NCI-H748 (cell line): ENCODE measurements at regions not wholly inside any gene's neighbourhood (a gene's known extent, or its start where the extent isn't known, plus 50 kb on each side); places are given as distances from the start of the nearest gene placed in this dataset.
A peak's percentile ranks its signal among the peaks of the same experiment; 100 is the strongest.

Experiments
- DNase-seq: peaks from one replicate; lab custom pipeline; 2025; ENCODE audit not compliant: unreplicated experiment; lab: John Stamatoyannopoulos, UW

- no peak for DNase-seq
Observed at GRCh38 chr11:127390465-127390864, 389.9 kb upstream of the KIRREL3 start.

DNA sequence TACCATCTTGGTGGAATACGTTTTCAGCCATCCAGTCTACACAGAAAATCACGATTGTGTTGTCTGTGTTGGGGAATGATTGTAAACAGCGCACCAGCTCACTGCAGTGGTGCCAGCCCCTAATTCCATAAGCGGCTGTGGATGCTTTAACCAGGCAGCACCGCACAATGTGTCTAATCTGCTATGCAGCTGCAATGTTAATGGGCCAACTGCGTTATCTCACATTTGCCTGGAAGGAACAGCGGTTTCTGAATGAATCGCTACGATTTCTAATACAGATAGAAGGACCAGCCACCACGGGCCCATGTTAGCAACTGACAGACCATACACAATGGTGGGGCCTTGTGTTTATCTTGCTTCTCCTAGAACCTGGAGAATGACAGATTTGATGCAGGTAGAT, 384.5 kb upstream of the KIRREL3 start:
- no peak for DNase-seq

DNA sequence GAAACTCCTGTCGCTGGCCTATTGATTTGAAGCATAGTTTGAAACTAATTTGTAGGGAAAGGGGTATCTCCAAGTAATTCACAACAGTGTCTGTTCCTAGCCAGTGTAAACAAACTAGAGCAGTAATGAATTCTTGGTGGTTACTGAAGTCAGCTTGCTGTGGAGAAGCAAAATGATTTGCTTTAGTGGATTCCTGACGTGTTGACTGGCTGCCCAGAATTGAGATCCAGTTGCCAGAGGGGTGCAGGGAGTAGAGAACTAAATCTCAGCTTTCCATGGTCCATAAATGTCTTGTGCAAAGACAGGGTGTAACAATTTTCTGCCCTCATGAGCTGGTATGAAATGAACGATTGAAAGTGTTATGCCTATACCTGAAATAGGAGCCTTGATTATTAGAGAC, 382.5 kb upstream of the KIRREL3 start:
- no peak for DNase-seq

DNA sequence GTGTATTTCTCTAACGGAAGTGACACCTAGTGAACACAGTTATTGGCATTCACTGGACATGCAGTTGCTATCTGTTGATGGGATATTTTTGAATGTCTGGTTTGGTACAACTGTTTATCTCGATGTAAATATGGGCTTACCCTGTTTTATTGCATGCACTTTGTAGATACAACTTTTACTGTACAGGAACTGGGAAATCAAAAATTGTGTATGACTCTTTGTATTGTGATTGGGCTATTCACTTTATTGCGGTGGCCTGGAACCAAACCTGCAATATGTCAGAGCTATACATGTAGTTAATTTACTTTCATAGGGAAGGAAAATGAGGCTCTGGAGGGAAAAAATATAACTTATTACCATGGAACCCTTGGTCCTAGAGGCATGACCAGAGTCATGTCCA, 380.7 kb upstream of the KIRREL3 start:
- no peak for DNase-seq

GRCh38 chr11:127379686-127380085, 379.1 kb upstream of the KIRREL3 start:
- DNase-seq: no peak

- no peak for DNase-seq
Observed at GRCh38 chr11:127376301-127376700, 375.7 kb upstream of the KIRREL3 start.

- no peak for DNase-seq
Observed at GRCh38 chr11:127369356-127369755, 368.8 kb upstream of the KIRREL3 start.

DNA sequence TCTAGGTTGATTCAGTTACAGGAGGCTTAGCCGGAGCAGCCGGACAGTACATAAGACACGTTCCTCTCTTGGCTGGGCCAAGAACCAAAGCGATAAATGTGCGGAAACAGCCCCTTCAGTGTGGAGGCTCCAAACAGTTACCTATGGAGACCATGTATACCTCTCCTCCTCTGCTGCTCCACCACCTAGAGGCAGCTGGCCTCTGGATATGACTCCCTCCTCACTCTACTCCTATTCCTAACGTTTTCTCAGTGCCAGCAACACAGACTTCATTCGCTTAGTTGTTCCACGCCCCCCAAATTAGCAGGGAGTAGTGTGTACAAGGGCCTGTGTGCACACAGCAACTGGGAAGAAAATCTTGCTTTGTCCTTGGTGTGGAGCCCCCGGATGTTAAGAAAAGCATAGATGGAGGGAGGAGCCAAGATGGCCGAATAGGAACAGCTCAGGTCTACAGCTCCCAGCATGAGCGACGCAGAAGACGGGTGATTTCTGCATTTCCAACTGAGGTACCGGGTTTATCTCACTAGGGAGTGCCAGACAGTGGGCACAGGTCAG, 362.3 kb upstream of the KIRREL3 start:
- peak; percentile 54 for DNase-seq

DNA sequence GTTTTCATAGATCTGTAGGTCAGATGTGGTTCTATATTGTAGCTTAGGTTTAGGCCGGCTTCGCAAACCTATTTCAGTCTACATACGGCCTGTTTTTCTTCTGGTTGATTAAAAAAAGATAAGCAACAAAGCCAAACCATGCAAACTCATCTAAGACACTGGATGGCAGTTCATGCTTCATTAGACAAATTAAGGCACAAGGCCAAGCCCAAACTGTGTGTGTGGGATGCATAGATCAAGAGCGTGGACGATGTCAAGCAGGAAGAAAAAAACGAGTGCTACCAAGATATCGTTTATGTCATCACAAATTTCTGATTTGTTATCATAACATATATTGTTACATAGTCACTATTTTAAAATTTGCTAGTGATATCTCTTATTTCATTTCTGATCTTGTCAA, 357.6 kb upstream of the KIRREL3 start:
- DNase-seq: no peak

DNA sequence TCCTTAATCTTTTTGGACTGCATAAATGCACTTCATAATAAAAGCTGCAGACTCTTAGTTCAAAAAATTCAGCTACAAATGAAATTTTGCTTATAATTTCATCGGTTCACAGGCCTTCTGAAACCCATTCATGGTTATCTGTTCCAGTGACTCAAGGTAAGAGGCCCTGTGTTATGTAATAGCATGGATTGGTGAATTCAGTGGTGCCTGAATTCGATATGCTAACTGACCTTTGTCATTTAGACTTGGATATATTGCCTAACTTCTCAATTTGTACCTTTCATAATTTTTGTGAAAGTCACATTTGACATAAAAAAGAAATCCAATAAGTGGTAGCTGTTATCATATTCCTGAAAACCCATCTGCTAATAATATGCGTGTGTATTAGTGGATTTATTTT, 349.9 kb upstream of the KIRREL3 start:
- DNase-seq: no peak

GRCh38 chr11:127345819-127346459, 345.4 kb upstream of the KIRREL3 start:
- DNase-seq: peak; percentile 47

GRCh38 chr11:127340438-127340837, 339.9 kb upstream of the KIRREL3 start:
- DNase-seq: no peak

- DNase-seq: no peak
Observed at GRCh38 chr11:127339376-127339775, 338.8 kb upstream of the KIRREL3 start.

GRCh38 chr11:127338380-127339259, 338.1 kb upstream of the KIRREL3 start:
- DNase-seq: no peak

- DNase-seq: no peak
Observed at GRCh38 chr11:127334466-127334865, 333.9 kb upstream of the KIRREL3 start.

DNA sequence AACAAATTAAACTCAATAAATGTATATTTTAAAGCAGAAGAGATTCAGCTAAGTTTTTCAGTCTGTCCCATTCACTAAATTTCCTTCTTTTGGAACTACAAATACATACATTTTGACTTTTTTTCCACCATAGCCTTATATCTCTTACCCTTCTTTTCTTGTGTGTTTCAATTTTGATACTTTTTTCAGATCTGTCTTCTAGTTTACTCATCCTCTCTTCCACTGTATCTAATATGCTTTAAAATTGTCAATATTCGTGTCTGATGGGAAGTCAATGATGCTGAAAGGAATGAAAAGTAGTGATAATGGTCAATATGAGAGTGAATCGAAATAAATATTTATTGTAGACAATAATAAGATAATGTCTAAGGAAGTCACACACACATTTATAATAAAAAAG, 332.3 kb upstream of the KIRREL3 start:
- no peak for DNase-seq

GRCh38 chr11:127330044-127330443, 329.5 kb upstream of the KIRREL3 start:
- no peak for DNase-seq

DNA sequence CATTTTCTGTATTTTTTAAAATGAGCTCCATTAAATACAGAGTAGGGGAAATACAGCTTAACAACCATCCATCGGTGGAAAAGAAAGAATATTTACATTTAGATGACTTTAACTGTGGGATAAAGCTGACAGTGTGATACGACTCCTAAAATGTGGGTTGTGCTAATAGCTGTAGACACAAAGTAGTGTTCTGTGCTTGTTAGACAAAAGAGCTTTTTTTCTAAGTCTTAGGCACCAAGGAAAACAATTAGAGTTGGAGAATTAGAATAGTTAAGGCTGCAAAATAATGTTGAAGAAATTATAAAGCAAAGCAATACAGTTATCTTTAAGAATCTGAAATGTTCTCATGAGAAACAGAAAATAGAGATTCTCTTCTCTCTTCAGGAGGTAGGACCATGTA, 307.7 kb upstream of the KIRREL3 start:
- DNase-seq: no peak

DNA sequence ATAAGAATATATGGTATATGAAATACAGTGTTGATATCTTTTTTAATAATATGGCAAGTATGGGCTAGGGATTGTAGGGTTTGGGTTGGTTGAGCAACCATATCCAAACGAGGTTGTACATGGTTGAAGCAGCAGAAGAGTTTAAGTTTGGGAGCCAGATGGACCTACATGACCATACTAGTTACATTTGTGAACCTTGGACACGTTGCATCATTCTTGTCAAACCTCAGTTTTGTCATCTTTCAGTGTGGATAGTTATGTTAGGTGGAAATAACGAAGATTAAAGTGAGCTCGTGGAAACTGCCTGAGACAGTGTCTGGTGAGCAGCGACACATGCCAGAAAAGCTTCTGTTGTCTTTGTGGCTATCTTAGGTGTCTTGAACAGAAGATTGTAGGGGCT, 307.1 kb upstream of the KIRREL3 start:
- no peak for DNase-seq

- DNase-seq: no peak
Observed at GRCh38 chr11:127304634-127305033, 304.1 kb upstream of the KIRREL3 start.

- DNase-seq: no peak
Observed at GRCh38 chr11:127288926-127289325, 288.4 kb upstream of the KIRREL3 start.

DNA sequence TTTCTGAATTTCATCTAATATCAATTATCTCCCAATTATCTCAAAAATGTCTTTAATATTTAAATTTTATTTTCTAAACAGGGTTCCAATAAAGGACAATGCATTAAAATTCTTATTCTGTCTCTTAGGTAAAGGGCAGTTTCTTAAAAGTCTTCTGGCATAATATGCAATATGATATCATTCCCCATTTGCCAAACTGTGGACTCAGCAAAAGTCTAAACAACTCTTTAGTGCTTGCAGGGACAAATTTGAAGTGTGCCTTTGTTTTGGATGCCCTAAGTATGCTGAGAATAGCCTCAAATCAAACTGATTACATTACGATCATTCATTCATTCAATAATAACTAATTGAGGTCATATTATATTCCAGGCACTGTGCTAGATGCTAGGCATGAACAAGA, 281.0 kb upstream of the KIRREL3 start:
- no peak for DNase-seq
